Breast epithelium (tissue), 4 donors: ENCODE measurements at regions not wholly inside any gene's neighbourhood (a gene's known extent, or its start where the extent isn't known, plus 50 kb on each side); places are given as distances from the start of the nearest gene placed in this dataset.

Source experiments
- DNase-seq, 2 donors: peaks; one replicate each; pipeline ENCODE4 v3.0.0-alpha.2; 2019; ENCODE audit warnings: low spot score in 2 of 2
- H3K27ac ChIP-seq, 2 donors: fragments of 200-600 bp; sonication (generic) in 1 of 2; one replicate each; pipeline ENCODE4 v1.5.1; 2016 to 2019; ENCODE audit warnings: mild to moderate bottlenecking in 1 of 2
- H3K27me3 ChIP-seq, 2 donors: fragments of 200-600 bp; sonication (generic) in 1 of 2; one replicate each; pipeline versions ENCODE4 v1.5.1 to v1.6.0; 2017 to 2019; ENCODE audit warnings: control low read depth in 1 of 2, mild to moderate bottlenecking in 1 of 2
- H3K36me3 ChIP-seq: fragments of 200-600 bp; one replicate; pipeline ENCODE4 v1.5.1; 2019
- H3K4me1 ChIP-seq, 2 donors: fragments of 200-600 bp; sonication (generic); one replicate each; pipeline ENCODE4 v1.5.1; 2016 to 2019; ENCODE audit warnings: control low read depth in 1 of 2
- H3K4me3 ChIP-seq, 3 donors: fragments of 200-600 bp; sonication (generic); 1 replicate in 2 of 3; 2 replicates in 1 of 3; pipeline ENCODE4 v1.5.1; 2016 to 2019; ENCODE audit warnings: mild to moderate bottlenecking in 3 of 3, moderate library complexity in 2 of 3
- H3K9me3 ChIP-seq, 2 donors: fragments of 200-600 bp; sonication (generic) in 1 of 2; one replicate each; pipeline ENCODE4 v1.5.1; 2016 to 2019; ENCODE audit warnings: control low read depth in 1 of 2
- POLR2A ChIP-seq: fragments of 450-650 bp; IDR thresholded peaks from one replicate; pipeline ENCODE4 v1.6.1; 2016; ENCODE audit warnings: antibody characterized with exemption, mild to moderate bottlenecking, moderate library complexity
- POLR2AphosphoS5 ChIP-seq, 3 donors: sonication (generic); formaldehyde crosslinking; IDR thresholded peaks; one replicate each; pipeline ENCODE4 v1.6.1; 2017; ENCODE audit warnings: antibody characterized with exemption in 3 of 3
- intact Hi-C: fragments of 100-400 bp; cut with DNase I; formaldehyde crosslinking; loops from one replicate; pipeline ENCODE4 v1.15.1; 2023; ENCODE audit warnings: low total_unique reads
- TF ChIP-seq, protein P1 (sequence below), 3 donors: fragments of 450-650 bp; IDR thresholded peaks; one replicate each; pipeline ENCODE4 v1.5.1; 2016 to 2017; ENCODE audit warnings: antibody characterized with exemption in 3 of 3, mild to moderate bottlenecking in 3 of 3, moderate library complexity in 3 of 3

DNA sequence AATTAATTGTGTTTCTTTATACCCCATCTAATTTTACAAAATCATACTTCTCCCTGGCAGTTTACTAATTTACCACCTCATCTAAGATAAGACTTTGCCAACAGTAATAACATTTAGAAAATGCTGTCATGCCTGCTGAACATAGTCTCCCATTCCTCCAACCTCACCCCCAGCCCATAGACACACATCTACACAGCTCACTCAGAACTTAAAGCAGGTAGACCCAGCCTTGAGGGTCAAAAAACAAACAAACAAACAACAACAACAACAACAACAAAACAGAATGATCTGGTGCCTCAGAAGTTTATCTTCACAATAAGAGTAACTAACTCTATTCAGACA, 94.0 kb downstream of the ZC3H11B start:
- H3K27me3 ChIP-seq: no peaks in the 10 kb centered on the region
- H3K9me3 ChIP-seq: no peaks in the 10 kb centered on the region
- DNase-seq: no peak
- no peaks in the 10 kb centered on the region for H3K36me3 ChIP-seq
- TF ChIP-seq, protein P1, sequence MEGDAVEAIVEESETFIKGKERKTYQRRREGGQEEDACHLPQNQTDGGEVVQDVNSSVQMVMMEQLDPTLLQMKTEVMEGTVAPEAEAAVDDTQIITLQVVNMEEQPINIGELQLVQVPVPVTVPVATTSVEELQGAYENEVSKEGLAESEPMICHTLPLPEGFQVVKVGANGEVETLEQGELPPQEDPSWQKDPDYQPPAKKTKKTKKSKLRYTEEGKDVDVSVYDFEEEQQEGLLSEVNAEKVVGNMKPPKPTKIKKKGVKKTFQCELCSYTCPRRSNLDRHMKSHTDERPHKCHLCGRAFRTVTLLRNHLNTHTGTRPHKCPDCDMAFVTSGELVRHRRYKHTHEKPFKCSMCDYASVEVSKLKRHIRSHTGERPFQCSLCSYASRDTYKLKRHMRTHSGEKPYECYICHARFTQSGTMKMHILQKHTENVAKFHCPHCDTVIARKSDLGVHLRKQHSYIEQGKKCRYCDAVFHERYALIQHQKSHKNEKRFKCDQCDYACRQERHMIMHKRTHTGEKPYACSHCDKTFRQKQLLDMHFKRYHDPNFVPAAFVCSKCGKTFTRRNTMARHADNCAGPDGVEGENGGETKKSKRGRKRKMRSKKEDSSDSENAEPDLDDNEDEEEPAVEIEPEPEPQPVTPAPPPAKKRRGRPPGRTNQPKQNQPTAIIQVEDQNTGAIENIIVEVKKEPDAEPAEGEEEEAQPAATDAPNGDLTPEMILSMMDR (IDR thresholded peaks at IDR 0.05): no peak
- no peak for TF ChIP-seq POLR2AphosphoS5 (IDR thresholded peaks at IDR 0.05)
- TF ChIP-seq POLR2A: no peak
- intact Hi-C loops: no loop called here
- no peak overlapping the region for H3K27ac ChIP-seq
- H3K4me3 ChIP-seq: no peak overlapping the region
- H3K4me1 ChIP-seq: no peaks in the 10 kb centered on the region

DNA sequence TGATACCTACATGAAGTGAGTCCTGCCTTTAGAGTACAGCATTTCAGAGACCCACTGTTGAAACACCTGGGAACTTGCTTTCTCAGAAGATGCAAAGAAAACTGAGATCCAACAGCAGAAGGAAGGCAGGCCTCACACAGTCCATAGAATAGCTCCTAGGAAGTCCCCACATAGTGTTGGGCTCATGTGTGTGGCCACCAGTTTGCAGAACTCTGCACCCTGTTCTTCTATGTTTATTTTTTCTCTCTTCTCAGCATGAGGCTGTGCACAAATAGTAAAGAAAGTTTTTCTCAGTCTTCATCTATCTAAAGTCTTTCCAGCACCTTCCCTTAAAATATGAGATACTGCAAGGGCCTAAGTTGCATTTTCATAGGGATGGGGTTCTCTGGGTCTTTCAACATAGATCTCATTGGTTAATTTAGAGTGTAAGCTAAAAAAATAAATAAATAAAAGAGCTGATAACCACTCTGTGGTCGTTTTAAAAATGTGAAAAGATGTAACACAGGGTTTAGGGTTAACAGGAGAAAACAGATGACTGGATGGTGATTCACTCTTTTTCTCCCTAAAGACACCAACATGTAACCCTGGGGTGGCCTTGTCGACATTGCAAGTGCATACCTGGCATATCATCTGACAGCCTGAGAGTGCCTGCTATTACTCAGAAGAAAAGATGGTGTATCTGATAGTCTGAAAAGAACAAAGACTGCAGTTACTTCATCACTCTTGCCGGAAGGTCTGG, 94.6 kb downstream of the ZC3H11B start:
- TF ChIP-seq POLR2A: no peak
- TF ChIP-seq, protein P1 (IDR thresholded peaks at IDR 0.05): no peak
- TF ChIP-seq POLR2AphosphoS5 (IDR thresholded peaks at IDR 0.05): no peak

DNA sequence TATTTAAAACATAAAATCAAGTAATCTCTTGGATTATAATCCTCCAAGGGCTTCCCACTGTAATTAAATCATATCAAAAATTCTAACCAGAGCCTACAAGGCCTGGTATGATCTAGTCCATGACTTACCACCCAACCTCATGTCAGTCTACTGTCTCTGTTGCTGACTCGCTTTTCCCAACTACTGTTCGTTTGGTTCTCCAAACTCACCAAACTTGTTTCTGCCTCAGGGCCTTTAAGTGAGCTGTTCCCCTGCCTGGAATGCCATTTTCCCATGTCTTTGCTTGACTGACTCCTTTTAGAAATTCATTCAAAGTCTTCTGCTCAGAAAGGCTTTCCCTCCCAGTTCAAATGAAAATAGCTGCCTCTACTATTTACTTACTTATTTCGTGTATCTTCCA, 95.9 kb downstream of the ZC3H11B start:
- no peak overlapping the region for H3K27ac ChIP-seq
- H3K9me3 ChIP-seq: peaks cover 0 to 7% of the 10 kb centered on the region in 2 donors
- H3K4me3 ChIP-seq: no peak overlapping the region
- no peaks in the 10 kb centered on the region for H3K27me3 ChIP-seq
- intact Hi-C loops: no loop called here
- TF ChIP-seq POLR2AphosphoS5 (IDR thresholded peaks at IDR 0.05): no peak
- TF ChIP-seq POLR2A: no peak
- TF ChIP-seq, protein P1 (IDR thresholded peaks at IDR 0.05): no peak
- DNase-seq: no peak
- H3K4me1 ChIP-seq: no peaks in the 10 kb centered on the region
- H3K36me3 ChIP-seq: no peaks in the 10 kb centered on the region

More for the DNA sequence above, 94.6 kb downstream of the ZC3H11B start:
- intact Hi-C loops: no loop called here
- Histone ChIP-seq H3K4me1 (no peaks in the 10 kb centered on the region), H3K27ac (no peak overlapping the region), H3K36me3 (no peaks in the 10 kb centered on the region), H3K4me3 (no peak overlapping the region), H3K27me3 (no peaks in the 10 kb centered on the region), H3K9me3 (no peaks in the 10 kb centered on the region)
- DNase-seq: no peak

DNA sequence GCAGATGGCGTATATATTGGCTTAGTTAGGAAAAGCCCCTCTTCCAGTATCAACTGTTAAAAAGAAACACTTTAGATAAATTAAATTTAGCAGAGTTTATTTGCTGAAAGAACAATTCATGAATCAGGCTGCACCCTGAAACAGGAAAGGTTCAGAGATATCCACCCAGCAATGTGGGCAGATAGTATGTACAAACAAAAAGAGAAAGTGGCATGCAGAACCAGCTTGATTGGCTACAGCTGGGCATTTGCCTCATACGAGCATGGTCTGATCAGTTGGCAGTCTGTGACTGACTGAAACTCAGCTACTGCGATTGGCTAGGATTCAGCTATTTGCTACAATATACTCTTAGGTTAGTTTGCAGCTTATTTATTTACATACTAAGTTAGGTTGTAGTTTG, 98.2 kb downstream of the ZC3H11B start:
- H3K27ac ChIP-seq: no peak overlapping the region
- TF ChIP-seq POLR2A (no peak), POLR2AphosphoS5 (IDR thresholded peaks at IDR 0.05) (no peak)
- TF ChIP-seq, protein P1 (IDR thresholded peaks at IDR 0.05): no peak
- intact Hi-C loops: no loop called here

DNA sequence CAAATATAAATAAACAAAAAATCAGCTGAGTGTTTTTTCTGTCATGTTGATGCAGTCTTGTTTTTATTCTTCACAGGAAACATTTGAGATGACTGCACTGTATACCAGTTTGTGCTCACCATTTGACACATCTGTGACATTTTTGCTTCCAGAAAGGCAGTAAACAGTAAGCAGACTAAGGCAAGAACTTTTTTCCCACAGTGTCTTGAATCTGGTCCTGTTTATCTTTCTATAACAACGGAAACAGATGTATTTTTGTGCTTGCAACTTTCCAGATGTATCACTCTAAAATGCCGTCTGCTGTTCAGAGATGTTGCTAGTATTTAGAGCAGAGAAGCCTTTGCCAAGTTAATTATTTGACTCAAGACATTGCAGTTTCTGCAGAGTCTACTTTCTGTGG, 105.5 kb downstream of the ZC3H11B start:
- TF ChIP-seq, protein P1 (IDR thresholded peaks at IDR 0.05): no peak
- TF ChIP-seq POLR2A: no peak
- Histone ChIP-seq H3K27me3 (no peaks in the 10 kb centered on the region), H3K36me3 (no peaks in the 10 kb centered on the region), H3K4me3 (no peak overlapping the region), H3K9me3 (peaks cover 0 to under 1% of the 10 kb centered on the region in 2 donors), H3K4me1 (no peaks in the 10 kb centered on the region), H3K27ac (no peak overlapping the region)
- no peak for DNase-seq
- intact Hi-C loops: no loop called here

More for the DNA sequence above, 98.2 kb downstream of the ZC3H11B start:
- Histone ChIP-seq H3K36me3 (no peaks in the 10 kb centered on the region), H3K9me3 (peaks cover 0 to 7% of the 10 kb centered on the region in 2 donors), H3K27me3 (no peaks in the 10 kb centered on the region), H3K4me1 (no peaks in the 10 kb centered on the region), H3K4me3 (no peak overlapping the region)
- DNase-seq: no peak
